ENCODE measurements at regions not wholly inside any gene's neighbourhood (a gene's known extent, or its start where the extent isn't known, plus 50 kb on each side); places are given as distances from the start of the nearest gene placed in this dataset.

- no peak for DNase-seq
These were observed 651.1 kb downstream of the CCDC171 start for GRCh38 chr9:16203729-16204573.

GRCh38 chr9:16205455-16205854 lies 652.6 kb downstream of the CCDC171 start:
- no peak for DNase-seq

- DNase-seq: no peak
These were observed 653.7 kb downstream of the CCDC171 start for GRCh38 chr9:16206518-16206917.

- DNase-seq: no peak
These were observed 654.3 kb downstream of the CCDC171 start for GRCh38 chr9:16207161-16207560.

- DNase-seq: no peak
These were observed 657.6 kb downstream of the CCDC171 start for GRCh38 chr9:16210440-16210839.

- DNase-seq: no peak
These were observed 658.5 kb downstream of the BNC2 start for GRCh38 chr9:16211946-16212345.

- peak; percentile 70 for DNase-seq
These were observed 656.5 kb downstream of the BNC2 start for GRCh38 chr9:16213781-16214515.

GRCh38 chr9:16214677-16215352 lies 655.7 kb downstream of the BNC2 start:
- DNase-seq: no peak

- DNase-seq: no peak
These were observed 655.2 kb downstream of the BNC2 start for GRCh38 chr9:16215353-16215680.

GRCh38 chr9:16217943-16218701 lies 652.3 kb downstream of the BNC2 start:
- no peak for DNase-seq

- peak; percentile 1 for DNase-seq
These were observed 649.1 kb downstream of the BNC2 start for GRCh38 chr9:16221366-16221765.

- no peak for DNase-seq
These were observed 648.5 kb downstream of the BNC2 start for GRCh38 chr9:16221822-16222547.

GRCh38 chr9:16223074-16223871 lies 647.2 kb downstream of the BNC2 start:
- no peak for DNase-seq

GRCh38 chr9:16230731-16231130 lies 639.7 kb downstream of the BNC2 start:
- DNase-seq: no peak

- DNase-seq: no peak
These were observed 634.2 kb downstream of the BNC2 start for GRCh38 chr9:16236311-16236710.

- DNase-seq: no peak
These were observed 633.6 kb downstream of the BNC2 start for GRCh38 chr9:16236882-16237281.

- DNase-seq: no peak
These were observed 631.8 kb downstream of the BNC2 start for GRCh38 chr9:16238623-16239138.

GRCh38 chr9:16241231-16241630 lies 629.2 kb downstream of the BNC2 start:
- DNase-seq: no peak

GRCh38 chr9:16243798-16244197 lies 626.7 kb downstream of the BNC2 start:
- no peak for DNase-seq

GRCh38 chr9:16245756-16246440 lies 624.6 kb downstream of the BNC2 start:
- DNase-seq: no peak

GRCh38 chr9:16246785-16247184 lies 623.7 kb downstream of the BNC2 start:
- no peak for DNase-seq
